ENCODE measurements at regions not wholly inside any gene's neighbourhood (a gene's known extent, or its start where the extent isn't known, plus 50 kb on each side); places are given as distances from the start of the nearest gene placed in this dataset.
"Not testable (repeated sequence)": the region's sequence is repeated elsewhere in the genome, so short reads cannot be mapped to it uniquely, and the experiment has no call there.

DNA sequence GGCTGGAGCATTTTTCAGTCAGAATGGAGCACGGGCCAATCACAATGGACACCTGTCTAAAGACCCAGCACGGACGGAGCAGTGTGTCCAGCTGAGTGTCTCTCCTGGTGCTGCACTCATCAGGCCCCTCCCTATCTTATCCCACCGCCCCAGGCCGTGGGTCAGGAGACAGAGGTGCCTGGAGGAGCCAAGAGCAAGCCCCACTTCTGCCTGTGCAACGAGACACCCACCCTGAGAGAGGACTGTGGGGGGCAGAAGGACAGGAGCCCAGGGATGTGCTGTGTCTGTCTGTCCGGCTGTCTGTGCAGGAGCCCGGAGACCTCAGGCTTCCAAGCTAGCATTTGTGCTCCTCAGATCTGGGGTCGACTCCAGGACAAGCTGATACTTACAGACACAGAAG, 69.6 kb upstream of the SFSWAP start:
- ChIA-PET POLR2A (no interaction called here), CTCF (no interaction called here)
- no peak for DNase-seq (ENCODE audit: extremely low spot score)
- TF ChIP-seq FOXA1 (IDR thresholded peaks at IDR 0.05) (no peak), SP1 (IDR thresholded peaks at IDR 0.05) (no peak)

DNA sequence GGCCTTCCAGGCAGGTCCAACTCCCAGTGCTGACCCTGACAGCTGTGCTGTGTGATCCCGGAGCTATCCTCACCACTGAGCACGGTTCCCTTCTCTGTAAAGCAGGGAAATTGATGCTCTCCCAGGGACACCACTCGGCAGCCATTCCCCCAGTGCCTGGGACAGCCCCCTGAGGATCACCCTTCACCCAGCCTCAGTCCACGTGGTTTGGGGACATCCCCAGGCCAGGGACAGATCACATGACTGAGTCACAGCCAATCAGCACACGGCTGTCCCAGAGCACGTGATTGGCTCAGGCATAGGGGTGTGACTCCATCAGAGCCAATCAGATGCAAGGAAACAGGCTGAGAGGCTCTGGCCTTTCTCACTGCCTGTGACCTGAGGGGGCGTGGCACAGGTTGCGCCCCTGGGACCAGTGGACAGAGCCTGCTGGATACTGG, 68.8 kb upstream of the SFSWAP start:
- CTCF ChIA-PET, result no interaction called here
- TF ChIP-seq L3MBTL2 (conservative IDR thresholded peaks at IDR 0.05) (peak; percentile 57), HDGF (IDR thresholded peaks at IDR 0.05; ENCODE audit: borderline replicate concordance) (no peak)
- peak; percentile 27 for DNase-seq (ENCODE audit: extremely low spot score)
- POLR2A ChIA-PET, result no interaction called here

DNA sequence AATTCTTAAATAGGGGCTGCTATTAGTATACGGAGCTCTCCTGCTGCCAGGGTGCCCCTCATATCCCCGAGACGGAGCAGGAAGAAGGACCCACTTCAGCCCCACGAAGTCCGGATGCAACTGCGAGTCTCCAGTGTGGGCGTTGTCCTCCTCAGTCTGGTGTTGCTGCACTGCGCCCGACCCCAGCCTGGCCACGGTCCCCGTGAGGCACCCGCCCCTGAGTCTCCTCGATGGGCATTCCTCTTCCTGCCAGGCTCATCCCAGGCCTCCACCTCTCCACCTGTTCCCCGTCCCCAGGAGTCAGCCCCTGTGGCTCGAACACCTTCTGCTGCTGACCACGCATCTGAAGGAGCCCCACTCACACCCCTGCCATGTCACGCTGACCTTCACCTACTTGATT, 68.1 kb upstream of the SFSWAP start:
- POLR2A ChIA-PET, result no interaction called here
- DNase-seq (ENCODE audit: extremely low spot score), result no peak
- TF ChIP-seq HDGF (IDR thresholded peaks at IDR 0.05; ENCODE audit: borderline replicate concordance) (no peak), BHLHE40 (IDR thresholded peaks at IDR 0.05; ENCODE audit: borderline replicate concordance) (no peak), NFRKB (IDR thresholded peaks at IDR 0.05) (no peak), L3MBTL2 (conservative IDR thresholded peaks at IDR 0.05) (no peak), SUZ12 (IDR thresholded peaks at IDR 0.05) (no peak), FOXA1 (IDR thresholded peaks at IDR 0.05) (no peak), TARDBP (IDR thresholded peaks at IDR 0.05) (no peak), LEF1 (IDR thresholded peaks at IDR 0.05; ENCODE audit: borderline replicate concordance) (no peak), ARNT (IDR thresholded peaks at IDR 0.05) (no peak), CTBP1 (IDR thresholded peaks at IDR 0.05; ENCODE audit: borderline replicate concordance) (no peak), FOXK2 (IDR thresholded peaks at IDR 0.05) (no peak), ELF4 (IDR thresholded peaks at IDR 0.05) (no peak), ZNF384 (IDR thresholded peaks at IDR 0.05) (no peak), SP1 (IDR thresholded peaks at IDR 0.05) (no peak), FOXM1 (IDR thresholded peaks at IDR 0.05; ENCODE audit: borderline replicate concordance) (no peak)
- TF ChIP-seq, protein P1, sequence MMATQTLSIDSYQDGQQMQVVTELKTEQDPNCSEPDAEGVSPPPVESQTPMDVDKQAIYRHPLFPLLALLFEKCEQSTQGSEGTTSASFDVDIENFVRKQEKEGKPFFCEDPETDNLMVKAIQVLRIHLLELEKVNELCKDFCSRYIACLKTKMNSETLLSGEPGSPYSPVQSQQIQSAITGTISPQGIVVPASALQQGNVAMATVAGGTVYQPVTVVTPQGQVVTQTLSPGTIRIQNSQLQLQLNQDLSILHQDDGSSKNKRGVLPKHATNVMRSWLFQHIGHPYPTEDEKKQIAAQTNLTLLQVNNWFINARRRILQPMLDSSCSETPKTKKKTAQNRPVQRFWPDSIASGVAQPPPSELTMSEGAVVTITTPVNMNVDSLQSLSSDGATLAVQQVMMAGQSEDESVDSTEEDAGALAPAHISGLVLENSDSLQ (IDR thresholded peaks at IDR 0.05), result no peak
- CTCF ChIA-PET, result no interaction called here

DNA sequence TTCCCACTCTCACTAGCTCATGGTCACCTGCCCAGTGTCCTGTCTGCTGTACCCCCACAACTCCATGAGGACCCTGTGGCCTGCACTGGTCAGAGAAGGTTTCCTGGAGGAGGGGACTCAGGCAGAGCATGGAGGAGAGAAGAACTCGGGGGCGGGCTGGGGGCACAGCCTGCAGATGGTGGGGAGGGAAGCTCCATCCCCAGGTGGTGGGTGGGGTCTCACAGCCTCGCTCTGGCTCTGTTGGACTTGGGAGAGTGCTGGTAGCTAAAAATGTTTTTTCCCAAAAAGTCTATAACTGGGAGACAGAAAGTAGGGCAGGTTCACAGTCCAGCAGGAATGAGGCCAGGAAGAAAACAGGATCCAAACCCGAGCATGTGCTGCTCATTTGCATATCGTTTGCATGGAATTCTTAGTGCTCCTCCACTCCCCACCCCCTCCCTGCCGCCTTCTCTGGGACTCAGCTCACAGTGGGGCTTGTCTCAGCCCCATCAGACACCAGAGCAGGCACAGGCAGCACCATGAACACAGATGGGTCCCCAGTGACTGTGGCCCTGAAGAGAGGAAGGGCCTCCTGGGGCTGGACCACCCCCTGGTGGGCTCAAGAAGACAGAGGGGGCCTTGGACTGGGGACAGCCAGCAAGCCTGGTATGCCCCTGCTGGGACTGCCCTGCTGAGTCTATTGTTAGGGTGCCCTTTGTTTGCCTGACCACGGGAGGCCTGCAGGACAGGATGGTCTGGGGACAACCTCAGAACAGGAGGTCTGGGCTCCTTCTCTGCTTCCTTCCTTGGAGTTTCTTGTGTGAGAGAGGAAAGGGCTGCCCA, 67.0 kb upstream of the SFSWAP start:
- no peak for DNase-seq (ENCODE audit: extremely low spot score)
- TF ChIP-seq LEF1 (IDR thresholded peaks at IDR 0.05; ENCODE audit: borderline replicate concordance) (no peak), SUZ12 (IDR thresholded peaks at IDR 0.05) (no peak), ZNF384 (IDR thresholded peaks at IDR 0.05) (no peak), ARNT (IDR thresholded peaks at IDR 0.05) (no peak), SP1 (IDR thresholded peaks at IDR 0.05) (no peak), FOXK2 (IDR thresholded peaks at IDR 0.05) (no peak), NFRKB (IDR thresholded peaks at IDR 0.05) (no peak), FOXM1 (IDR thresholded peaks at IDR 0.05; ENCODE audit: borderline replicate concordance) (no peak), ELF4 (IDR thresholded peaks at IDR 0.05) (no peak), TARDBP (IDR thresholded peaks at IDR 0.05) (no peak), L3MBTL2 (conservative IDR thresholded peaks at IDR 0.05) (no peak), HDGF (IDR thresholded peaks at IDR 0.05; ENCODE audit: borderline replicate concordance) (no peak), CTBP1 (IDR thresholded peaks at IDR 0.05; ENCODE audit: borderline replicate concordance) (no peak), FOXA1 (IDR thresholded peaks at IDR 0.05) (no peak), BHLHE40 (IDR thresholded peaks at IDR 0.05; ENCODE audit: borderline replicate concordance) (no peak)
- TF ChIP-seq, protein P1 (IDR thresholded peaks at IDR 0.05), result no peak
- ChIA-PET POLR2A (no interaction called here), CTCF (no interaction called here)

DNA sequence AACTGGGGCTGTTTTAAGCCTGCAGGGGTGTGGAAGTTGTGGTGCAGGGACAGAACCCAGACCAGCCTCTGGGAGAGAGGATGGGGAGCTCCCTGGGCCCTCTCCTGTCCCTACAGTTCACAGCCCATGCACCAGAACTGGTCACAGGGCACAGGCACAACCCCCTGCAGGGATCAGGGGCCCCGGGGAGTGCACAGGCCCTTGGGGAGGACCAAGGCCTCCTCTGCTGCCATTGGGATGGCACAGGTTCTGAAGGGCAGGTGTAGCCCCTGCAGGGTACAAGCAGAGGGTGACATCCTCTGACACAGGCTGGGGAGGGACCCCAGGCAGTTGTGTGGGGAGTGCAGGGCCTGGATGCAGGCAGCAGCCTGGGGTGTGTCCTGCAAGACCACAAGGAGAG, 66.4 kb upstream of the SFSWAP start:
- CTCF ChIA-PET, result no interaction called here

DNA sequence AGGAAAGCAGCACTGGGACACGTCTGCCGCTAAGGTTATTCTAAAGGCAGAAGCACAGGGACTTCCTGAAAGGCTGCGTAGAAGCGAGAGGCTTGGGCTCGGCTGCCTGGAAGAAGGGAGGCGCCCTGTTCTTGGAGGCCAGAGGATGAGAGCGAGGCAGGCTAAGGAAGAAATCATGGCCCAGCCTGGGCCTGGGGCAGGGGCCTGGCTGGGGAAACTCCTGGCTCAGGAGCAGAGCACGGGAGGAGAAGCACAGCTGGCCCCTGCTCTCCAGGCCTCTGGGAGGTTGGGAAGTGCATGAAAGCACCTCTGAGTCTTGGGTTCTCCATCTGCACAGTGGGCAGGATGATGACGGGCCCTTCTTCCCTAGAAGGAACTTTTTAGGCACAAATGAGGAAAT, 66.0 kb upstream of the SFSWAP start:
- DNase-seq (ENCODE audit: extremely low spot score); CTCF ChIA-PET; POLR2A ChIA-PET: not testable (repeated sequence)

More for the DNA sequence above, 66.4 kb upstream of the SFSWAP start:
- no peak for DNase-seq (ENCODE audit: extremely low spot score)
- TF ChIP-seq SUZ12 (IDR thresholded peaks at IDR 0.05), result no peak
- POLR2A ChIA-PET, result no interaction called here

DNA sequence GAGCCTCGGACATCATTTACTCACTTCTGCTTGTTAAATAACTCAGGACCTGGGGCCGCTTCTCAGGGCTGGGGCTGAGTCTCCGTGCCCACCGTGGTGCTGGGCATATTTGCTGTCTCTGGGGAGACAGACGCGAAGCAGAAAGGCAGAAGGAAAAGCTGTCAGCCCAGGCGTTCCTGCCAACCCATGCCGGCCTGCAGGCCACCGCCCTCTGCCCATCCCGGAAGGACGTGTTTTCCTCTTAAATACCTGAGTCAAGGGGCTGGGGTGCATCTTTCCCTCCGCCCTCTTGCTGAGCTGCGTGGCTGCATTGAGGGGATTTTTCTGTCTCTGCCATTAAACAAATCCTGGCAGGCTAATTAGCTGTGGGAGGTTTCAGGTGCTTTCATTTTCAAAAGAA, 65.3 kb upstream of the SFSWAP start:
- POLR2A ChIA-PET; DNase-seq (ENCODE audit: extremely low spot score); CTCF ChIA-PET: not testable (repeated sequence)

DNA sequence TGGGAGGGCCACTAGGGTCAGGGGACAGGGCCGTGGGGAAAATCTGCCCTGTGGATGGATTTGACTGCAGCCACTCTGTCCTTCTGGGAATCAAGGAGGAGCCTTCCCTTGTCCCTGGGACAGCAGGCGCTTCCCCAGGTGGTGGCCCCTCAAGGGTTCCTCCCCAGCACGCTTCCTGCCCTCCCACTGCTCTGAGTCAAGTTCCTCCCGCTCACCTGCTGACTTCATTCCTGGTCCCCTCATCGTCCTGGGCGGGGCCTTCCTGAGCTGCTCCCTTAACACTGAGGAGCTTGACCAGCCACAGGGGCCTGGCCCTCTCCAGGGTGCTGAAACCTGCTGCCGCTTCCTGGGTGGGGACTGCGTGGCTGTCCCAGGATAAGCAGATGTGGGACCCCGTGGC, 64.4 kb upstream of the SFSWAP start:
- POLR2A ChIA-PET; DNase-seq (ENCODE audit: extremely low spot score); CTCF ChIA-PET: not testable (repeated sequence)
